ENCODE measurements at regions not wholly inside any gene's neighbourhood (a gene's known extent, or its start where the extent isn't known, plus 50 kb on each side); places are given as distances from the start of the nearest gene placed in this dataset.

DNA sequence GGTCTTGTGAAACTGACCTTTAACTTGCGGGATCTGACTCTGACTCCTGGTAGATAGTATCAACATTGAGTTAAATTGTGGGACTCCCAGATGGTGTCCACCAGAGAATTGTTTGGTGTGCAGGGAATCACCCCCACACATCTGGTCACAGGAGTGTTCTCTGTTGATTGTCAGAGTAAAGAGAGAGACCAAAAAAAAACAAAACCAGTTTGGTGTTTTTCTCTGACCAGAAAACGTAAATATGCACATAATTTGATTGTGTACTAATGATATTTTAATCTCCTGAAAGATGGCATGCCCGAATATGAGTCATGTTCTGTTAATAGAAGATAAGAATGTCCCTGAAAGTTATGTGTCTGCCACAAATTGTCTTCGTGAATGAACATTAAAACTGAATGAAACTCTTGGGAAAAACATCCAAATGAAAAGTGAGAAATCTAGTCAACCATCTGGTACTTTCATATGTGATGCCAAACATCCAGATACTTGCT, 118.5 kb upstream of the GPC6 start:
- H3K4me3 ChIP-seq (ENCODE audit: low read length), result no peak overlapping the region
- no peaks in the 10 kb centered on the region for H3K4me1 ChIP-seq (ENCODE audit: control insufficient read depth, insufficient read depth, low read length)
- H3K27ac ChIP-seq (ENCODE audit: low read length), result no peak overlapping the region
- no peaks in the 10 kb centered on the region for H3K9me3 ChIP-seq (ENCODE audit: control insufficient read depth, low read depth, low read length)
- no peaks in the 10 kb centered on the region for H3K27me3 ChIP-seq (ENCODE audit: control insufficient read depth, insufficient read depth, low read length)
- WGBS (ENCODE audit: insufficient coverage, low lambda C conversion rate), result 94% methylated on average over 2 of the region's 4 CpGs
- H3K36me3 ChIP-seq (ENCODE audit: control insufficient read depth, insufficient read depth, low read length), result no peaks in the 10 kb centered on the region
- no peak for DNase-seq

DNA sequence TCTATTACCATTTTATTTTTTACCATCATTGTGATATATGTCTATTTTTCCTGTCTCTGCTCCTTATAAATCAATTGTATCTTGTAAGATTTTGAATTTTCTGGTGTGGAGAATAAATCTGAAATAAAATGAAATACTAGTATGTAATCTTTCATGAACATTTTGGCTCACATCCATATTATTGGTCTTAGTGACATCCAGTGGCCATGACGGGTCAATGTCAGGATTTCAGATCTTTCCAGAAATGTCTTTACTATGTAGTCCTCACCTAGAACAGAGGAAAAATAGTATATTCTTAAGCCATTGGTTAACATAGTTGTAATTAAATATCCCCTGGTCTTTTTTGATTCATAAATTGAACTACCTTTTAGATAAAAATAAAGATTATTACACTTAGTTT, 109.8 kb upstream of the GPC6 start:
- no peak overlapping the region for H3K27ac ChIP-seq (ENCODE audit: low read length)
- no peaks in the 10 kb centered on the region for H3K27me3 ChIP-seq (ENCODE audit: control insufficient read depth, insufficient read depth, low read length)
- DNase-seq, result no peak
- H3K36me3 ChIP-seq (ENCODE audit: control insufficient read depth, insufficient read depth, low read length), result no peaks in the 10 kb centered on the region
- no peak overlapping the region for H3K4me3 ChIP-seq (ENCODE audit: low read length)
- H3K4me1 ChIP-seq (ENCODE audit: control insufficient read depth, insufficient read depth, low read length), result no peaks in the 10 kb centered on the region
- WGBS (ENCODE audit: insufficient coverage, low lambda C conversion rate), result no CpG with 5 or more reads among the region's 1 CpG
- H3K9me3 ChIP-seq (ENCODE audit: control insufficient read depth, low read depth, low read length), result no peaks in the 10 kb centered on the region

DNA sequence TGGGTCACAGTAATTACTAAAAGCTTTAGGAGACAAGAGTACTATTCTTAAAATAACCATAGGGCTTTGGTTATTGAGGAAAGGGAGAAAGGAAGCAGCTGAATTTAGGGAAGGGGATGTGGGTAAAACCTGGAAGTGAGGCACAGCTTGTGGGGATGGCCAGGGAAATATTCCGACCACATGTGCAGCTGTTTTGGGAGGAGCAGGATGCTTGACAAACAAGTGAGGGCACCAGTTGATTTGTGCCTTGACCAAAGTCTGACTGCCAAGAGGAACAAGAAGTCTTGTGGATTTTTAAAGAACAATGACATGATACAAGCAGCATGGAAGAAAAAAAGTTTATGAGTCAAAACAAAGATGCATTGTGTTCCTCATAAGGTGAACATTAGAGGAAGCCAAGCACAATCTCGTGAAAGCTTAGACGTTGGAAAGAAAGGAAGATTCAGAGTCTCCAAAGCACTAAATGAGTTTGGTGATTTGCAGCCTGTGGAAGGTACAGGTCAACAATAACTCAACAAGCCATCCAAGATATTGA, 108.5 kb upstream of the GPC6 start:
- no peak overlapping the region for H3K4me3 ChIP-seq (ENCODE audit: low read length)
- 61% methylated on average over 2 of the region's 3 CpGs for WGBS (ENCODE audit: insufficient coverage, low lambda C conversion rate)

DNA sequence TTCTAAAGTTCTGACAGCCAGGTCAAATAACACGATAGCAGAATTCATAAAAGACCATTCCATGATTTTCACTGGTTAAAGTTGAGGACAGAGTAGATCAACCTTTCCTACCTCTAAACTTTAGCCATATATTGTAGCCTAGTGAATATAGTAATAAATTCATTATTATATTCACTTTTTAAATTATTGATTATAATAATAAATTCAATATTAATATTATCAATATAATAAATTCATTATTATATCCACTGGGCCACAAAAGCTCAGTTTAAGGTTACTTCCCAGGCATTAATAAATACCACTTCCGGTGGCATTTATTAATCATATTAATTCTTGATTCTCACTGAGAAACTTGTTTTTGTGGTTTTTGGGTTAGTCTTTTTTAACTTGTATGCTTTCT, 85.7 kb upstream of the GPC6 start:
- H3K4me3 ChIP-seq (ENCODE audit: low read length), result no peak overlapping the region
- H3K27ac ChIP-seq (ENCODE audit: low read length), result no peak overlapping the region
- no peaks in the 10 kb centered on the region for H3K27me3 ChIP-seq (ENCODE audit: control insufficient read depth, insufficient read depth, low read length)
- H3K36me3 ChIP-seq (ENCODE audit: control insufficient read depth, insufficient read depth, low read length), result no peaks in the 10 kb centered on the region
- no peak for DNase-seq
- no CpG with 5 or more reads among the region's 2 CpGs for WGBS (ENCODE audit: insufficient coverage, low lambda C conversion rate)
- no peaks in the 10 kb centered on the region for H3K9me3 ChIP-seq (ENCODE audit: control insufficient read depth, low read depth, low read length)
- peaks cover 8% of the 10 kb centered on the region for H3K4me1 ChIP-seq (ENCODE audit: control insufficient read depth, insufficient read depth, low read length)

More for the DNA sequence above, 108.5 kb upstream of the GPC6 start:
- DNase-seq, result no peak
- no peaks in the 10 kb centered on the region for H3K4me1 ChIP-seq (ENCODE audit: control insufficient read depth, insufficient read depth, low read length)
- no peaks in the 10 kb centered on the region for H3K9me3 ChIP-seq (ENCODE audit: control insufficient read depth, low read depth, low read length)
- no peak overlapping the region for H3K27ac ChIP-seq (ENCODE audit: low read length)
- H3K27me3 ChIP-seq (ENCODE audit: control insufficient read depth, insufficient read depth, low read length), result no peaks in the 10 kb centered on the region
- H3K36me3 ChIP-seq (ENCODE audit: control insufficient read depth, insufficient read depth, low read length), result no peaks in the 10 kb centered on the region

DNA sequence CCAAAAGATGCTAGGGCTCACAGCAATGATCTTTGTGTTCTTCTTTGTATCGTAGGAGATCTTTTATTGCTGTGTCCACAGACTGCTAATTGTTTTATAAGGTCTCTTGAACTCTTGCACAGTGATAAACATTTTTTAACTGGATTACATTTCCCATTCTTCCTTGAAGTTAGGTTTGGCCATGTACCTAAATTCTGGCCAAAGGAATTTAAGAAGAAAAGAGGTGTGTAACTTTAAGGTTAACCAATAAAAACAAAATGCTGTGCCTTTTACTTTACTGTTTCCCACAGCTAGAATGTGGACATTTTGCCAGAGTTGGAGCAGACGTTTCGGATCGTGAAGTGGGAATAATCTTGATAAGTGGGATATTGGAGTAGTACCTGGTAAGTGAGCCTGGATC, 82.6 kb upstream of the GPC6 start:
- no peak overlapping the region for H3K27ac ChIP-seq (ENCODE audit: low read length)
- peaks cover 18% of the 10 kb centered on the region for H3K4me1 ChIP-seq (ENCODE audit: control insufficient read depth, insufficient read depth, low read length)
- H3K4me3 ChIP-seq (ENCODE audit: low read length), result no peak overlapping the region
- no CpG with 5 or more reads among the region's 4 CpGs for WGBS (ENCODE audit: insufficient coverage, low lambda C conversion rate)
- H3K27me3 ChIP-seq (ENCODE audit: control insufficient read depth, insufficient read depth, low read length), result no peaks in the 10 kb centered on the region
- no peaks in the 10 kb centered on the region for H3K9me3 ChIP-seq (ENCODE audit: control insufficient read depth, low read depth, low read length)
- H3K36me3 ChIP-seq (ENCODE audit: control insufficient read depth, insufficient read depth, low read length), result no peaks in the 10 kb centered on the region
- peak in 1 of 2 donors; percentile 53 for DNase-seq

DNA sequence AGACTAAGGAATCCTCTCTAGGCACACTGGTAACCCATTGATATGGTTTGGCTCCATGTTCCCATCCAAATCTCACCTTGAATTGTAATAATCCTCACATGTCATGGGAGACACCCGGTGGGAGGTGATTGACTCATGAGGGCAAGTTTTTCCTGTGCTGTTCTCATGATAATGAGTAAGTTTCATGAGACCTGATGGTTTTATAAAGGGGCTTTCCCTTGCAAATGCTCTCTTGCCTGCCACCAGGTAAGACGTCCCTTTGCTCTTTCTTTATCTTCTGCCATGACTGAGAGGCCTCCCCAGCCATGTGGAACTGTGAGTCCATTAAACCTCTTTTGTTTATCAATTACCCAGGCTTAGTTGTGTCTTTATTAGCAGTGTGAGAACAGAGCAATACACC, 81.4 kb upstream of the GPC6 start:
- Histone ChIP-seq H3K4me3 (ENCODE audit: low read length) (no peak overlapping the region), H3K36me3 (ENCODE audit: control insufficient read depth, insufficient read depth, low read length) (no peaks in the 10 kb centered on the region), H3K4me1 (ENCODE audit: control insufficient read depth, insufficient read depth, low read length) (peaks cover 18% of the 10 kb centered on the region), H3K9me3 (ENCODE audit: control insufficient read depth, low read depth, low read length) (no peaks in the 10 kb centered on the region), H3K27me3 (ENCODE audit: control insufficient read depth, insufficient read depth, low read length) (no peaks in the 10 kb centered on the region), H3K27ac (ENCODE audit: low read length) (peak overlapping the region; percentile 53)
- DNase-seq, result peak; percentile 42 to 75
- no CpG with 5 or more reads among the region's 2 CpGs for WGBS (ENCODE audit: insufficient coverage, low lambda C conversion rate)

DNA sequence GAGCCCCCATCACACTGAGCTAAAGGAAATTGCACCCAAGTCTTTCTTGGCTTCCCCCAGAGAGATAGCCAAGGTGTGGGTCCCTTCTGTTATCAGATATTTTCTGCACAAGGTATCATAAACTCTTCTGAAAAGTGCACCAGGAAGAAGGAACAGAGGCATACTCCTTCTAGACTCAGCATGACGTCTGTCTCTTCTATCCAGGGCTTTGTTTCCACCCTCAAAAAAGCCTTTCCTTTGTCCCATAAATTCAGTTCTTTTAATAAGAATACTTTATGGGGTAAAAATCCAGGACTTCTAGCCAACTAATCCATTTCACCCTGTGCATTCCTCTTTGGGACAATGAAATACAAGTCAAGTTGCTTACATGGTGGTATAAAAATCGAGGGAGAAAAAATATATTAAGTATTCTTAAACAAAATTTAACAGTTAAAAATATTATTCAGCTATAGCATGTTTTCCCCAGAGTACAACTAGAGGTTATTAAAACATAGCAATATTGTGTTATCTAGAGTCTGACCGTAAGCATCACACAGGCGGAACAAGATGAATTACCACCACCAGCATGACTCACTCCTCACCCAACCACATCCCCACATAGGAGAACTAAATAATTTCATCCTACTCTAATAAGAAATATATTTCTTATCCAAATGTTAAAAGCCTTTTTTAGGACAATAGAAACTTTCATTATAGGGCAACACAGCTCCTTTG, 79.9 kb upstream of the GPC6 start:
- H3K4me3 ChIP-seq (ENCODE audit: low read length), result no peak overlapping the region
- 20% methylated on average over 1 of the region's 4 CpGs for WGBS (ENCODE audit: insufficient coverage, low lambda C conversion rate)
- H3K36me3 ChIP-seq (ENCODE audit: control insufficient read depth, insufficient read depth, low read length), result no peaks in the 10 kb centered on the region
- H3K9me3 ChIP-seq (ENCODE audit: control insufficient read depth, low read depth, low read length), result no peaks in the 10 kb centered on the region
- H3K4me1 ChIP-seq (ENCODE audit: control insufficient read depth, insufficient read depth, low read length), result peaks cover 18% of the 10 kb centered on the region
- H3K27me3 ChIP-seq (ENCODE audit: control insufficient read depth, insufficient read depth, low read length), result no peaks in the 10 kb centered on the region
- DNase-seq, result peak in 1 of 2 donors; percentile 76
- H3K27ac ChIP-seq (ENCODE audit: low read length), result peak overlapping the region; percentile 74

DNA sequence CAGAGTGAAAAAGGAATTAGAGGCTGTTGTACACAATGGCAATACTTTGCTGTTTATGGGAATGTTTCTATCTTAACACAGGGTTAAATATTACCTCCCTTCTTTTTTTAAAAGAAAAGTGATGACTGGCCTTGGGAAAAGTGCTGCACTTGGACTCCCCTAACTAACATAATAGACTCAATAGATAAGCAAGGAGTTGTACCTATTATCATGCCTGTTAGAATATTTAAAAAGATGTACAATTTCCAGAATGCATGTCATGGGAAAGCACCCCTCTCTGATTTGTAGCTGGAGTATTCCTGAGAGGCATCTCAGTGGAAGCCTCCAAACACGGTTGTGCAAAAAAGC, 79.3 kb upstream of the GPC6 start:
- H3K4me3 ChIP-seq (ENCODE audit: low read length), result no peak overlapping the region
- H3K27me3 ChIP-seq (ENCODE audit: control insufficient read depth, insufficient read depth, low read length), result no peaks in the 10 kb centered on the region
- no peaks in the 10 kb centered on the region for H3K36me3 ChIP-seq (ENCODE audit: control insufficient read depth, insufficient read depth, low read length)
- WGBS (ENCODE audit: insufficient coverage, low lambda C conversion rate), result no CpG with 5 or more reads among the region's 1 CpG
- peak overlapping the region; percentile 74 for H3K27ac ChIP-seq (ENCODE audit: low read length)
- H3K4me1 ChIP-seq (ENCODE audit: control insufficient read depth, insufficient read depth, low read length), result peaks cover 18% of the 10 kb centered on the region
- H3K9me3 ChIP-seq (ENCODE audit: control insufficient read depth, low read depth, low read length), result no peaks in the 10 kb centered on the region
- no peak for DNase-seq

DNA sequence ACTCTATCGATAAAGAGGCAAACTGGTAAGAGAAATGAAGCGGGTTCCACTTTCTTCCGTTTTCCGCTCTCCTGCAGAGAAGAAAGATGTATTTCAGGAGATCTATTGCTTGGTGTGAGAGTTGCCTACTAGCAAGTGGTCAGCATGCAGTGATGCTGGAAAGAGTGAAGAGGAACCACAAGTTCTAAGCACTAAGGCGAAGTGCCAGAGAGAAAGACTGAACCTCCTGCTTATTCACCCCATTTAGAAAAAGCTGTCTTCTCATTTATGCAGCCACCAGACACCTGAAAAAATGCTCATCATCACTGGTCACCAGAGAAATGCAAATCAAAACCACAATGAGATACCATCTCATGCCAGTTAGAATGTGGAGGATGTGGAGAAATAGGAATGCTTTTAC, 78.7 kb upstream of the GPC6 start:
- WGBS (ENCODE audit: insufficient coverage, low lambda C conversion rate), result no CpG with 5 or more reads among the region's 5 CpGs
- H3K4me3 ChIP-seq (ENCODE audit: low read length), result no peak overlapping the region
- no peak for DNase-seq
- no peaks in the 10 kb centered on the region for H3K36me3 ChIP-seq (ENCODE audit: control insufficient read depth, insufficient read depth, low read length)
- H3K27ac ChIP-seq (ENCODE audit: low read length), result no peak overlapping the region
- H3K4me1 ChIP-seq (ENCODE audit: control insufficient read depth, insufficient read depth, low read length), result peaks cover 18% of the 10 kb centered on the region
- no peaks in the 10 kb centered on the region for H3K27me3 ChIP-seq (ENCODE audit: control insufficient read depth, insufficient read depth, low read length)
- H3K9me3 ChIP-seq (ENCODE audit: control insufficient read depth, low read depth, low read length), result no peaks in the 10 kb centered on the region

DNA sequence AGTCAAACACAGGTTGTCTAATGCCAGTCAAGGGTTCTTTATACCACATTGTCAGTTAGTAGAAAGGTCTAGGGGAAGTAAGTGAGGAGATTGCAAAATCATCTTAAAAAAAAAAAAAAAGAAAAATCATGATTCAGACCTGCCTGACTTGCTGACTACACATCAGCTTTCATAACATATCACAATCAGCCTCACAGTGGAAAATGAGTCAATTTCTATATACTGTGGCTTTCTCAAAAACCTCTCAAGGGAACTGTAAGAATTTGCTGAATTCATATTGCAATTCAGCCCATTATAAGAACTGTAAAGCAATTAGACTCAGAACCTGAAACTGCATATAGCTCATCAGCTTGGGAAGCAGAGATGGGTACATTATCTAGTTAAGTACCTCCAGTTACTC, 75.3 kb upstream of the GPC6 start:
- Histone ChIP-seq H3K27ac (ENCODE audit: low read length) (no peak overlapping the region), H3K36me3 (ENCODE audit: control insufficient read depth, insufficient read depth, low read length) (no peaks in the 10 kb centered on the region), H3K9me3 (ENCODE audit: control insufficient read depth, low read depth, low read length) (no peaks in the 10 kb centered on the region), H3K4me1 (ENCODE audit: control insufficient read depth, insufficient read depth, low read length) (peaks cover 9% of the 10 kb centered on the region), H3K4me3 (ENCODE audit: low read length) (no peak overlapping the region), H3K27me3 (ENCODE audit: control insufficient read depth, insufficient read depth, low read length) (no peaks in the 10 kb centered on the region)
- DNase-seq, result peak in 1 of 2 donors; percentile 14

DNA sequence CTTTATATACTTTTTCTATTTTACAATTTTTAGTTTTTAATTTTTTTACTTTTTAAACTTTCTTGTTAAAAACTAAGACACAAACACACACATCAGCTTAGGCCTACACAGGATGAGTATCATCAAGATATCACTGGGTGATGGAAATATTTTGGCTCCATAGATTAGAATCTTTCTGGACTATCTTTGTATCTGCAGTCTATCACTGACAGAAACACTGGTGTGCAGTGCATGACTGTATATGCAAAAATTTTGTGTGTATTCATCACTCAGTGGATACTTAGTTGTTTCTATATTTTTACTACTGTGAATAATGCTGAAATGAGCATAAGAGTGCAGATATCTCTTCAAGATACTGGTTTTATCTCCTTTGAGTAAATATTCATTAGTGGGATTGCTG, 68.0 kb upstream of the GPC6 start:
- Histone ChIP-seq H3K36me3 (ENCODE audit: control insufficient read depth, insufficient read depth, low read length) (no peaks in the 10 kb centered on the region), H3K27me3 (ENCODE audit: control insufficient read depth, insufficient read depth, low read length) (no peaks in the 10 kb centered on the region), H3K27ac (ENCODE audit: low read length) (no peak overlapping the region), H3K9me3 (ENCODE audit: control insufficient read depth, low read depth, low read length) (no peaks in the 10 kb centered on the region), H3K4me3 (ENCODE audit: low read length) (no peak overlapping the region), H3K4me1 (ENCODE audit: control insufficient read depth, insufficient read depth, low read length) (no peaks in the 10 kb centered on the region)
- DNase-seq, result no peak

All from large intestine (tissue), 3 donors.